ENCODE measurements at regions not wholly inside any gene's neighbourhood (a gene's known extent, or its start where the extent isn't known, plus 50 kb on each side); places are given as distances from the start of the nearest gene placed in this dataset.

DNA sequence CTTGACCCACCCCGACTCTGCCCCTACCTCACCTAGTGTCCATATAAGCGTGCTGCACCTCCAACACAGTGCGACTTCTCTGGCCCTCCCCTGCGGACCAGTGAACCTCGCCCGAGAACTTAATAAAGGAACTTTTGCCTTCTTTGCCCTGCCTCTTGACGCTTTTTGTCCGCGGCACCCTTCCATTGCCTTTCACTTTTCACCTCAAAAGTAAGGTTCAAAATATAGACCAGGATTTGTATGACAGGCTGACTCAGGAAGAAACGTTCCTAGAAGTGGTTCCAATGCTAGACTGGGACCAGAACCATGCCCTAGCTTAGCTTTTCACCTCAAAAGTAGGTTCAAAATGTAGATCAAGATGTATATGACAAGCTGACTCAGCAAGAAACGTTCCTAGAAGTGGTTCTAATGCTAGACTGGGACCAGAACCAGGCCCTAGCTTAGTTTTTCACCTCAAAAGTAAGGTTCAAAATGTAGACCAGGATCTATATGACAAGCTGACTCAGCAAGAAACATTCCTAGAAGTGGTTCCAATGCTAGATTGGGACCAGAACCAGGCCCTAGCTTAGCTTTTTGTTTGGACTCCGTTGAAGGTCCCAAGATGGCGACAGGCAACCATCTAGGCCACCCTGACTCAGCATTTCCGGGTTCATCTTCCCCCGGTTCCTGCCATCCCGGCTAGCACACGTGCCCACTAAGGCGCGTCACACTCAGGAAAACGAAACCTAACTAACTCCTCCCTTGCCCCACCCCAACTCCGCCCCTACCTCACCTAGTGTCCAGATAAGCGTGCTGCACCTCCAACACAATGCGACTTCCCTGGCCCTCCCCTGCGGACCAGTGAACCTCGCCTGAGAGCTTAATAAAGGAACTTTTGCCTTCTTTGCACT is 51.0 kb upstream of the TMEM97 start:
- ChIA-PET CTCF (interaction anchor here (1.0 to 2.7 kb wide), 3 partner anchors 10 to 26 kb away, joined by 3 to 8 read pairs (median 8); no protein-coding TSS in a partner anchor), POLR2A (no interaction called here)
- no peak for DNase-seq (ENCODE audit: extremely low spot score)
- TF ChIP-seq, protein P1, sequence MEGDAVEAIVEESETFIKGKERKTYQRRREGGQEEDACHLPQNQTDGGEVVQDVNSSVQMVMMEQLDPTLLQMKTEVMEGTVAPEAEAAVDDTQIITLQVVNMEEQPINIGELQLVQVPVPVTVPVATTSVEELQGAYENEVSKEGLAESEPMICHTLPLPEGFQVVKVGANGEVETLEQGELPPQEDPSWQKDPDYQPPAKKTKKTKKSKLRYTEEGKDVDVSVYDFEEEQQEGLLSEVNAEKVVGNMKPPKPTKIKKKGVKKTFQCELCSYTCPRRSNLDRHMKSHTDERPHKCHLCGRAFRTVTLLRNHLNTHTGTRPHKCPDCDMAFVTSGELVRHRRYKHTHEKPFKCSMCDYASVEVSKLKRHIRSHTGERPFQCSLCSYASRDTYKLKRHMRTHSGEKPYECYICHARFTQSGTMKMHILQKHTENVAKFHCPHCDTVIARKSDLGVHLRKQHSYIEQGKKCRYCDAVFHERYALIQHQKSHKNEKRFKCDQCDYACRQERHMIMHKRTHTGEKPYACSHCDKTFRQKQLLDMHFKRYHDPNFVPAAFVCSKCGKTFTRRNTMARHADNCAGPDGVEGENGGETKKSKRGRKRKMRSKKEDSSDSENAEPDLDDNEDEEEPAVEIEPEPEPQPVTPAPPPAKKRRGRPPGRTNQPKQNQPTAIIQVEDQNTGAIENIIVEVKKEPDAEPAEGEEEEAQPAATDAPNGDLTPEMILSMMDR (IDR thresholded peaks at IDR 0.05; ENCODE audit: control extremely low read depth, extremely low read depth, low read depth, missing control alignments), result no peak

DNA sequence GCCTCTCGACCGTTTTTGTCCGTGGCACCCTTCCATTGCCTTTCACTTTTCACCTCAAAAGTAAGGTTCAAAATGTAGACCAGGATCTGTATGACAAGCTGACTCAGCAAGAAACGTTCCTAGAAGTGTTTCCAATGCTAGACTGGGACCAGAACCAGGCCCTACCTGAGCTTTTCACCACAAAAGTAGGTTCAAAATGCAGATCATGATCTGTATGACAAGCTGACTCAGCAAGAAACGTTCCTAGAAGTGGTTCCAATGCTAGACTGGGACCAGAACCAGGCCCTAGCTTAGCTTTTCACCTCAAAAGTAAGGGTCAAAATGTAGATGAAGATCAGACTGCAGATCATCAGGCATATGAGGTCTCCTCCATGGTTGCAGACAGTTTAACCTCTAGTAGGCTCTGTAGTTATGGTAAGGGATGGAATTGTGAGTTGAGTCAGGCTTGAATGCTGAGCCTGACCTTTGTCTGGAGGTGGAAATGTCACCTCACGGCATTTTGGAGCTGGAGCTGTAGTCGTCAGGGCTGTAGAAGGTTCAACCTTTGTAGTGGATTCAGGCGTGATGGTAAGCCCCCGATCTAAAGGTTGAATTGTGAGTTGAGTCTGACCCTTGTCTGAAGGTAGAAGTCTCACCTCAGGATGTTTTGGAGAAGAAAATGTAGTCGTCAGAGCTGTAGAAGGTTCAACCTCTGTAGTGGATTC is 50.2 kb upstream of the TMEM97 start:
- ChIA-PET CTCF (interaction anchor here (1.0 to 6.1 kb wide), 6 partner anchors 10 to 26 kb away, joined by 3 to 35 read pairs (median 8); no protein-coding TSS in a partner anchor), POLR2A (no interaction called here)
- no peak for DNase-seq (ENCODE audit: extremely low spot score)
- TF ChIP-seq, protein P1 (IDR thresholded peaks at IDR 0.05; ENCODE audit: control extremely low read depth, extremely low read depth, low read depth, missing control alignments), result no peak

All from GM10248 (cell line).